K562 (cell line): ENCODE measurements at regions not wholly inside any gene's neighbourhood (a gene's known extent, or its start where the extent isn't known, plus 50 kb on each side); places are given as distances from the start of the nearest gene placed in this dataset.

Experiments
- BCOR ChIP-seq: fragments of 450-650 bp; IDR thresholded peaks from 2 replicates; pipeline ENCODE4 v1.6.1; 2016
- C11orf30 ChIP-seq: fragments of 450-650 bp; IDR thresholded peaks from 2 replicates; pipeline ENCODE4 v1.6.1; 2016; ENCODE audit warnings: low read depth, mild to moderate bottlenecking
- CBX3 ChIP-seq, 2 experiments: IDR thresholded peaks; 1 replicate in 1 of 2; 2 replicates in 1 of 2; pipeline ENCODE4 v1.6.1; 2012; ENCODE audit warnings: inconsistent platforms in 2 of 2, low read length in 2 of 2, borderline replicate concordance in 1 of 2, control low read depth in 1 of 2
- KDM5B ChIP-seq: fragments of 200-600 bp; sonication (generic); IDR thresholded peaks from 2 replicates; pipeline ENCODE4 v1.6.1; 2012; ENCODE audit warnings: low read depth, mild to moderate bottlenecking, moderate library complexity, low read length, control low read depth, inconsistent platforms; ENCODE audit not compliant: insufficient replicate concordance
- PCBP2 ChIP-seq: fragments of 200-400 bp; formaldehyde crosslinking; IDR thresholded peaks from 2 replicates; pipeline ENCODE4 v1.6.1; 2018; ENCODE audit warnings: low read length, low read depth, mild to moderate bottlenecking, moderate library complexity; ENCODE audit not compliant: poor library complexity, severe bottlenecking
- TF ChIP-seq, protein P1 (sequence below): fragments of 450-650 bp; IDR thresholded peaks from 2 replicates; pipeline ENCODE4 v1.6.1; 2016; ENCODE audit warnings: mild to moderate bottlenecking, moderate library complexity
- TF ChIP-seq, protein P2 (sequence below): fragments of 250-450 bp; sonication (Bioruptor Pico); IDR thresholded peaks from 2 replicates; pipeline ENCODE4 v1.5.0; 2021; ENCODE audit warnings: mild to moderate bottlenecking, borderline replicate concordance
- TF ChIP-seq, protein P3 (sequence below): fragments of 450-650 bp; formaldehyde crosslinking; IDR thresholded peaks from 2 replicates; pipeline ENCODE4 v1.4.0; 2020; ENCODE audit warnings: mild to moderate bottlenecking

DNA sequence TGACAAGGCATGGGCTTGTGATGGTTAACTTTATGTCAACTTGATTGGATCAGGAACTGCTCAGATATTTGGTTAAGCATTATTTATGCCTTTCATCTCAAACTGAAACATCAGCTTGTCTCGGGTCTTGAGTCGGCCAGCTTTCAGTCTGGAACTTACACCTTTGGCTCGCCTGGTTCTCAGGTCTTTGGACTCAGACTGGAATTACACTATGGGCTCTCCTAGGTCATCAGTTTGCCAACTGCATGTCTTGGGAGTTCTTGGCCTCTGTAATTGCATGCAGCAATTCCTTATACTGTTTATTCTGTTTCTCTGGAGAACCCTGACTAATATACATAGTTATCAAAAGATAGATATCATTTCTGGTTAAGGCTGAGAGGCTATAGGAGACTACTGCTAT is 653.7 kb downstream of the ADGRL2 start (continued):
- TF ChIP-seq, protein P1, sequence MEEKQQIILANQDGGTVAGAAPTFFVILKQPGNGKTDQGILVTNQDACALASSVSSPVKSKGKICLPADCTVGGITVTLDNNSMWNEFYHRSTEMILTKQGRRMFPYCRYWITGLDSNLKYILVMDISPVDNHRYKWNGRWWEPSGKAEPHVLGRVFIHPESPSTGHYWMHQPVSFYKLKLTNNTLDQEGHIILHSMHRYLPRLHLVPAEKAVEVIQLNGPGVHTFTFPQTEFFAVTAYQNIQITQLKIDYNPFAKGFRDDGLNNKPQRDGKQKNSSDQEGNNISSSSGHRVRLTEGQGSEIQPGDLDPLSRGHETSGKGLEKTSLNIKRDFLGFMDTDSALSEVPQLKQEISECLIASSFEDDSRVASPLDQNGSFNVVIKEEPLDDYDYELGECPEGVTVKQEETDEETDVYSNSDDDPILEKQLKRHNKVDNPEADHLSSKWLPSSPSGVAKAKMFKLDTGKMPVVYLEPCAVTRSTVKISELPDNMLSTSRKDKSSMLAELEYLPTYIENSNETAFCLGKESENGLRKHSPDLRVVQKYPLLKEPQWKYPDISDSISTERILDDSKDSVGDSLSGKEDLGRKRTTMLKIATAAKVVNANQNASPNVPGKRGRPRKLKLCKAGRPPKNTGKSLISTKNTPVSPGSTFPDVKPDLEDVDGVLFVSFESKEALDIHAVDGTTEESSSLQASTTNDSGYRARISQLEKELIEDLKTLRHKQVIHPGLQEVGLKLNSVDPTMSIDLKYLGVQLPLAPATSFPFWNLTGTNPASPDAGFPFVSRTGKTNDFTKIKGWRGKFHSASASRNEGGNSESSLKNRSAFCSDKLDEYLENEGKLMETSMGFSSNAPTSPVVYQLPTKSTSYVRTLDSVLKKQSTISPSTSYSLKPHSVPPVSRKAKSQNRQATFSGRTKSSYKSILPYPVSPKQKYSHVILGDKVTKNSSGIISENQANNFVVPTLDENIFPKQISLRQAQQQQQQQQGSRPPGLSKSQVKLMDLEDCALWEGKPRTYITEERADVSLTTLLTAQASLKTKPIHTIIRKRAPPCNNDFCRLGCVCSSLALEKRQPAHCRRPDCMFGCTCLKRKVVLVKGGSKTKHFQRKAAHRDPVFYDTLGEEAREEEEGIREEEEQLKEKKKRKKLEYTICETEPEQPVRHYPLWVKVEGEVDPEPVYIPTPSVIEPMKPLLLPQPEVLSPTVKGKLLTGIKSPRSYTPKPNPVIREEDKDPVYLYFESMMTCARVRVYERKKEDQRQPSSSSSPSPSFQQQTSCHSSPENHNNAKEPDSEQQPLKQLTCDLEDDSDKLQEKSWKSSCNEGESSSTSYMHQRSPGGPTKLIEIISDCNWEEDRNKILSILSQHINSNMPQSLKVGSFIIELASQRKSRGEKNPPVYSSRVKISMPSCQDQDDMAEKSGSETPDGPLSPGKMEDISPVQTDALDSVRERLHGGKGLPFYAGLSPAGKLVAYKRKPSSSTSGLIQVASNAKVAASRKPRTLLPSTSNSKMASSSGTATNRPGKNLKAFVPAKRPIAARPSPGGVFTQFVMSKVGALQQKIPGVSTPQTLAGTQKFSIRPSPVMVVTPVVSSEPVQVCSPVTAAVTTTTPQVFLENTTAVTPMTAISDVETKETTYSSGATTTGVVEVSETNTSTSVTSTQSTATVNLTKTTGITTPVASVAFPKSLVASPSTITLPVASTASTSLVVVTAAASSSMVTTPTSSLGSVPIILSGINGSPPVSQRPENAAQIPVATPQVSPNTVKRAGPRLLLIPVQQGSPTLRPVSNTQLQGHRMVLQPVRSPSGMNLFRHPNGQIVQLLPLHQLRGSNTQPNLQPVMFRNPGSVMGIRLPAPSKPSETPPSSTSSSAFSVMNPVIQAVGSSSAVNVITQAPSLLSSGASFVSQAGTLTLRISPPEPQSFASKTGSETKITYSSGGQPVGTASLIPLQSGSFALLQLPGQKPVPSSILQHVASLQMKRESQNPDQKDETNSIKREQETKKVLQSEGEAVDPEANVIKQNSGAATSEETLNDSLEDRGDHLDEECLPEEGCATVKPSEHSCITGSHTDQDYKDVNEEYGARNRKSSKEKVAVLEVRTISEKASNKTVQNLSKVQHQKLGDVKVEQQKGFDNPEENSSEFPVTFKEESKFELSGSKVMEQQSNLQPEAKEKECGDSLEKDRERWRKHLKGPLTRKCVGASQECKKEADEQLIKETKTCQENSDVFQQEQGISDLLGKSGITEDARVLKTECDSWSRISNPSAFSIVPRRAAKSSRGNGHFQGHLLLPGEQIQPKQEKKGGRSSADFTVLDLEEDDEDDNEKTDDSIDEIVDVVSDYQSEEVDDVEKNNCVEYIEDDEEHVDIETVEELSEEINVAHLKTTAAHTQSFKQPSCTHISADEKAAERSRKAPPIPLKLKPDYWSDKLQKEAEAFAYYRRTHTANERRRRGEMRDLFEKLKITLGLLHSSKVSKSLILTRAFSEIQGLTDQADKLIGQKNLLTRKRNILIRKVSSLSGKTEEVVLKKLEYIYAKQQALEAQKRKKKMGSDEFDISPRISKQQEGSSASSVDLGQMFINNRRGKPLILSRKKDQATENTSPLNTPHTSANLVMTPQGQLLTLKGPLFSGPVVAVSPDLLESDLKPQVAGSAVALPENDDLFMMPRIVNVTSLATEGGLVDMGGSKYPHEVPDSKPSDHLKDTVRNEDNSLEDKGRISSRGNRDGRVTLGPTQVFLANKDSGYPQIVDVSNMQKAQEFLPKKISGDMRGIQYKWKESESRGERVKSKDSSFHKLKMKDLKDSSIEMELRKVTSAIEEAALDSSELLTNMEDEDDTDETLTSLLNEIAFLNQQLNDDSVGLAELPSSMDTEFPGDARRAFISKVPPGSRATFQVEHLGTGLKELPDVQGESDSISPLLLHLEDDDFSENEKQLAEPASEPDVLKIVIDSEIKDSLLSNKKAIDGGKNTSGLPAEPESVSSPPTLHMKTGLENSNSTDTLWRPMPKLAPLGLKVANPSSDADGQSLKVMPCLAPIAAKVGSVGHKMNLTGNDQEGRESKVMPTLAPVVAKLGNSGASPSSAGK, result no peak
- TF ChIP-seq BCOR, result no peak
- no peak for TF ChIP-seq PCBP2
- TF ChIP-seq, protein P2, sequence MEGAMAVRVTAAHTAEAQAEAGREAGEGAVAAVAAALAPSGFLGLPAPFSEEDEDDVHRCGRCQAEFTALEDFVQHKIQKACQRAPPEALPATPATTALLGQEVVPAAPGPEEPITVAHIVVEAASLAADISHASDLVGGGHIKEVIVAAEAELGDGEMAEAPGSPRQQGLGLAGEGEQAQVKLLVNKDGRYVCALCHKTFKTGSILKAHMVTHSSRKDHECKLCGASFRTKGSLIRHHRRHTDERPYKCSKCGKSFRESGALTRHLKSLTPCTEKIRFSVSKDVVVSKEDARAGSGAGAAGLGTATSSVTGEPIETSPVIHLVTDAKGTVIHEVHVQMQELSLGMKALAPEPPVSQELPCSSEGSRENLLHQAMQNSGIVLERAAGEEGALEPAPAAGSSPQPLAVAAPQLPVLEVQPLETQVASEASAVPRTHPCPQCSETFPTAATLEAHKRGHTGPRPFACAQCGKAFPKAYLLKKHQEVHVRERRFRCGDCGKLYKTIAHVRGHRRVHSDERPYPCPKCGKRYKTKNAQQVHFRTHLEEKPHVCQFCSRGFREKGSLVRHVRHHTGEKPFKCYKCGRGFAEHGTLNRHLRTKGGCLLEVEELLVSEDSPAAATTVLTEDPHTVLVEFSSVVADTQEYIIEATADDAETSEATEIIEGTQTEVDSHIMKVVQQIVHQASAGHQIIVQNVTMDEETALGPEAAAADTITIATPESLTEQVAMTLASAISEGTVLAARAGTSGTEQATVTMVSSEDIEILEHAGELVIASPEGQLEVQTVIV, result no peak
- TF ChIP-seq C11orf30, result no peak
- TF ChIP-seq KDM5B, result no peak
- TF ChIP-seq, protein P3, sequence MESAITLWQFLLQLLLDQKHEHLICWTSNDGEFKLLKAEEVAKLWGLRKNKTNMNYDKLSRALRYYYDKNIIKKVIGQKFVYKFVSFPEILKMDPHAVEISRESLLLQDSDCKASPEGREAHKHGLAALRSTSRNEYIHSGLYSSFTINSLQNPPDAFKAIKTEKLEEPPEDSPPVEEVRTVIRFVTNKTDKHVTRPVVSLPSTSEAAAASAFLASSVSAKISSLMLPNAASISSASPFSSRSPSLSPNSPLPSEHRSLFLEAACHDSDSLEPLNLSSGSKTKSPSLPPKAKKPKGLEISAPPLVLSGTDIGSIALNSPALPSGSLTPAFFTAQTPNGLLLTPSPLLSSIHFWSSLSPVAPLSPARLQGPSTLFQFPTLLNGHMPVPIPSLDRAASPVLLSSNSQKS (CRISPR knock-in tag), result no peak
- no peak for TF ChIP-seq CBX3 (IDR thresholded peaks at IDR 0.05; ENCODE audit: borderline replicate concordance in 1 of 2, low read length in 2 of 2)
